Epithelial cell of prostate (primary cell): ENCODE measurements at regions not wholly inside any gene's neighbourhood (a gene's known extent, or its start where the extent isn't known, plus 50 kb on each side); places are given as distances from the start of the nearest gene placed in this dataset.
"Not testable (repeated sequence)": the region's sequence is repeated elsewhere in the genome, so short reads cannot be mapped to it uniquely, and the experiment has no call there.

Source experiments
- DNase-seq: peaks from one replicate; pipeline ENCODE4 v3.0.0-alpha.2; 2011; ENCODE audit warnings: low read depth, low spot score
- H3K27ac ChIP-seq: fragments of 450-650 bp; 2 replicates; pipeline ENCODE4 v1.5.1; 2017; ENCODE audit warnings: mild to moderate bottlenecking

DNA sequence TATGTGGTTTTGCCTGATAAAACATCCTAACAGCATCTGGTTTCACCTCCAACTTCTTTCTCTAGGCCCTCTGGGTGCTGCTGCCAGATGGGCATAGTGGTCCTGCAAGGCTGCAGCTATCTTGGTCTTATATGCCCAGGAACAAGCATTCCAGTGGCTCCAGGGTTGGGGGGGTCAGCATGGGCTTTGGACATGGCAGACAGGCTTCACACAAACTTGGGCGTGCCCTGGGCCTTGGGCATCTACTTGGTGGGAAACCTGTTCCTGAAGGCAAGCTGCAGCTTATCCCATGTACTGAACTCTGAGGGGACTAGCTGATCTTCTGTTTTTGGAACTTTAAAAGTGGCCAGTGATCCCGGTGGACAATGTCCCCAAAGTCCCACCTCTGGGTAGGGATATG lies 54.9 kb upstream of the ZNF678 start:
- no peak for DNase-seq
- no peak overlapping the region for H3K27ac ChIP-seq

- H3K27ac ChIP-seq, DNase-seq: not testable (repeated sequence)
These were observed 56.6 kb upstream of the ZNF678 start for GRCh38 chr1:227506490-227507393.

DNA sequence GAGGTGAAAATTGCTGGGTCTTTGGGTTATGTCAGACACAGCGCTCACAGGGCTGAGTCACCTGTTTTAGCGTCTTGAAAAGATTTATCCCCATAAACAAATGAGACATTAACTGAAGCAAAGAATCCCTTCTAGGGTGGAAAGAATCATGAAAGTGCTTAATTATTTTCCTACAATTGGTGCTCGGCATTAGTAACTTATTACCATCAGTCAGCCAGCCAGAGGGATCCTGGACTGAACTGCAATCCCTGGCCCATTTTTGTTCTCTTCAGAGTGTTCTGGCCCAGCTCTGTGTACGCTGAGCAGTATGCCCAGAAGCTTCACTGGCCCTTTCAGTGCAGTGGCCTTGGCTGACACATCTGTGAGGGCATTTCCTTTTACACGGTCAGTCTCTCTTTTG lies 67.3 kb upstream of the ZNF678 start:
- H3K27ac ChIP-seq, DNase-seq: not testable (repeated sequence)

DNA sequence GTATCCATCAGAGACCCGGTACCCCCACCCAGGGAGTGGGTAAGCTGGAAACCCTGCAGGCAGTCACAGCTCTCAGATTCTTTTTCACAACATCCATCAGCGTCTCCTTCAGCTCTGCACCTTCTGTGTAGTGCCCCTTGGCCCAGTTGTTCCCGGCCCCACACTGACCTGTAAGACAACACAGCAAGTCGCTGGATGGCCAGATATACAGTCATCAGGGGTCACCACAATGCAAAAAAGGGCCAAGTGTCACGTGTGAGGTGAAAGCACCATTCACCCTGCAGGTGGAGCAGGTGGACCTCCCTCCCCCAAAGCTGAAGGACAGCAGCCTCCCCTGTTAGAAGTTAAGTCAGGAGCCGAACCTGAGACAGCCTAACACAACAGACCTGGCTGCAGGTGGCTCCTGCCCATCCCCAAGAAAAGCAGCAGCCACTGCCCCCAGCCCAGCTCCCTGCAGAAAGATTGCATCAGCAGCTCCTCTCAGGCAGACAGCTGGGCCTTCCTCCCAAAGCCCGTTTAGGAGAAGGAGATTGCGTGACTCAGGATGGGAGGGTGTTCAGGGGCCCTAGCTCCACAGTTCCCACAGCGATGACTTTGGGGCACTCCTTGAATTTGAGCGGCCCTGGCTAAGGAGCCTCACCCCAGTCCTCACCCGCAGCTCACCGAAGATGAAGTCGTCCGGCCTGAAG lies 69.3 kb upstream of the ZNF678 start:
- not testable (repeated sequence) for DNase-seq

GRCh38 chr1:227490478-227490877 lies 72.9 kb upstream of the ZNF678 start:
- DNase-seq: no peak
- no peak overlapping the region for H3K27ac ChIP-seq

More for the DNA sequence above, 69.3 kb upstream of the ZNF678 start:
- H3K27ac ChIP-seq: not testable (repeated sequence)

DNA sequence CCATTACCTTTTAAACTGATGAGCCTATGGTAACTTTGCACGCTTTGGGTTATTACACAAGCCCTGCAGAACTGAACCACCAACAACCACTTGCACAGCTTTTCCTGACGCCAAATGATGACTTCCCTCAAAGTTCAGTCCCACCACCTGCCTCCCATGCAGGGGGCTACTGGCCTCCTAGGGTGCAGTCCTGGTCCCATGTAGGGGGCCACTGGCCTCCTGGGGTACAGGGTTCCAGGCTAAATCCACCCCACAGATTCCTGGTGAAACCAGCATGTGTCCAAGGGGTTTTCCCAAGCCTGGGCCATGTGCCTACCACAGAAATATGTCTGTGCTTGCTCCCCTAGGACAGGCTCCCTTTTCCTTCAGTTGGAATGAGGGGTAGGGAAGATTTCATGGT lies 73.4 kb upstream of the ZNF678 start:
- no peak for DNase-seq
- no peak overlapping the region for H3K27ac ChIP-seq

DNA sequence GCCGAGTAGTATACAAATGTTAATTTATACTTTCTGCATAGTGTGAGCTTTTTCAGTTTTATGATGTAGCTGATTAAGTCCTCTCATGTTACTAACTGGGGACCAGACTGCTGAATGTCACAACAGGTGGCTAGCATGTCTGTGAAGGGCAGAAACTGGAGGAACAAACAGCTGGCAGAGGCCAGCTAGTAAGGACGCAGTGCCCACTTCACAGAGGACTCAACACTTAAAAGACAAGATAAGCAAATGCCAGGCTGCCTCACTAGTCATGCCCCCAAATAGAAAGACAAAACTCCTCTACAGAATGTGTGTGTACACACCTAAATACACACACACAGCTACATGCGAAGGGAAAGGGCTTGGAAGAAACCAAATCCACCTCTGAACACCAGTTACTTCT lies 73.8 kb upstream of the ZNF678 start:
- no peak overlapping the region for H3K27ac ChIP-seq
- no peak for DNase-seq

DNA sequence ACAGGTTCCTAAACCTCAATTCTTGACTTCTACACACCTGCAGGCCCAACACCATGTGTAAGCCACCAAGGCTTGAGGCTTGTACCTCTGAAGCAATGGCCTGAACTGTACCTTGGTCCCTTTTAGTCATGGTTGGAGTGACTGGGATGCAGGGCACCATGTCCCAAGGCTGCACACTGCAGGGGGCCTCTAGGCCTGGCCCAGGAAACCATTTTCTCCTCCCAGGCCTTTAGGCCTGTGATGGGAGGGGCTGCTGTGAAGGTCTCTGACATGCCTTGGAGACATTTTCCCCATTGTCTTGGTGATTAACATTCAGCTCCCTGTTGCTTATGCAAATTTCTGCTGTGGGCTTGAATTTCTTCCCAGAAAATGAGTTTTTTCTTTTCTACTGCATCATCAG lies 75.8 kb upstream of the ZNF678 start:
- H3K27ac ChIP-seq: no peak overlapping the region
- DNase-seq: no peak

DNA sequence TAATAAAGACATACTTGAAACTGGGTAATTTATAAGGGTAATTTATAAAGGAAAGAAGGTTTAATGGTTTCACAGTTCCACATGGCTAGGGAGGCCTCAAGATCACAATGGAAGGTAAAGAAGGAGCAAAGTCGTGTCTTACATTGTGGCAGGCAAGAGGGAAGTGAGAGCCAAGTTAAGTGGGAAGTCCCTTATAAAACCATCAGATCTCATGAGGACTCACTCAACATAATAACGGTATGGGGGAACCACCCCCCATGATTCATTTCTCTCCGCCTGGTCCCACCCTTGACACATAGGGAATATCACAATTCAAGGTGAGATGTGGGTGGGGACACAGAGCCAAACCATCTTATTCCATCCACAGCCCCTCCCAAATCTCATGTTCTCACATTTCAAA lies 76.8 kb upstream of the ZNF678 start:
- DNase-seq: no peak
- no peak overlapping the region for H3K27ac ChIP-seq

- no peak overlapping the region for H3K27ac ChIP-seq
- DNase-seq: no peak
These were observed 81.4 kb upstream of the ZNF678 start for GRCh38 chr1:227482023-227482299.

- not testable (repeated sequence) for DNase-seq, H3K27ac ChIP-seq
These were observed 89.3 kb upstream of the ZNF678 start for GRCh38 chr1:227474072-227474471.

DNA sequence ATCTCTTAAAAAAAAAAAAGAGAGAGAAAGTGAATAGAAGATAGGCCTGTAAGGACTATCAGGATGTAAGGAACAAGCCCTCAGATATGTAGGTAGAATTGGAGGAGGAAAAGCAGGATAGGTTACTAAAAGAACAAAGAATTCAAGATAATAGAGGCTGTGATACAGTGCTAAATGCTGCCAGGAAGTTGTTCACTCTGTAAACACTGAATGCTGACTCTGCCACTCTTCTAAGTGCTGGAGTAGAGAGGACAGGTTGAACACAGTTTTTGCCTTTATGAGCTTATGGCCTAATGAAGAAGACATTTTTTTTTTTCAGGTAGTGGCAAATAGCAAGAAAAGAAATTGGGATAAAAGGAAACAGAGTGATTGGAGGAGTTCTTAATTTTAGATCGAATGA lies 90.6 kb upstream of the ZNF678 start:
- no peak for DNase-seq

GRCh38 chr1:227470688-227471087 lies 92.7 kb upstream of the ZNF678 start:
- H3K27ac ChIP-seq: no peak overlapping the region
- no peak for DNase-seq

More for the DNA sequence above, 90.6 kb upstream of the ZNF678 start:
- H3K27ac ChIP-seq: no peak overlapping the region

DNA sequence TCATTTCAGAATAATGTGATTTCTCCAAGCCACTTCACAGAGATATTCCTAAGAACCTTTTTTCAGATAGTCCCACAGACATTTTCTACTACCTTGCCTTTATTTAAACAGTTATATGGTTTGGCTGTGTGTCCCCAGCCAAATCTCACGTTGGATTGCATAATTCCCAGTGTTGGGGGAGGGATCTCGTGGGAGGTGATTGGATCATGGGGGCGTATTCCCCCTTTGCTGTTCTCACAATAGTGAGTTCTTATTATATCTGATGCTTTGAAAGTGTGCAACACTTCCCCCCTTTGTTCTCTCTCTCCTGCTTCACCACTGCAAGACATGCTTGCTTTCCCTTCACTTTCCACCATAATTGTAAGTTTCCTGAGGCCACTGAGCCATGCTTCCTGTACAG lies 93.6 kb upstream of the ZNF678 start:
- no peak for DNase-seq
- no peak overlapping the region for H3K27ac ChIP-seq

DNA sequence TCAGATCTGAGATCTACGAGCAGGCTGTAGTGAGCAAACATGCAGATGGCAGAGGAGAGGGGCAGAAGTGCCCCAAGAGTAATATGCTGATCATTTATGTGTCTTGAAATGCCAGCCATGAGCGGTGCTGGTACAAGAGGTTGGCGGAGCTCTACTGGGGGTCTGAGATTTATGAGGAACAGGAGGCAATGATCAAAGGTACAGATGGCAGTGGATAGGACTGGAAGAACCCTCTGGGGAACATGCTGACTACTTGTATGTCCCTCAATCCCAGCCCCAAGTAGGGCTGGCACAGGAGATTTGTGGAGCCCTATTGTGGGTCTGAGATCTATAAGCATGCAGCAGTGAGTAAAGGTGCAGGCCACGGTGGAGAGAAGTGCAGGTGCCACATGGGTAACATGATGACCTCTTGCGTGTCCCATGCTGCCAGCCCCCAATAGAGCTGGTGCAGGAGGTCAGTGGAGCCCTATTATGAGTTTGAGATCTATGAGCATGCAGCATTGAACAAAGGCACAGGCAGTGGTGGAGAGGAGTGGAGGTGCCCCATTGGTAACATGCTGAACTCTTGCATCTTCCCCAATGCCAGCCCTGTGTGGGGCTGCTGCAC lies 97.2 kb upstream of the ZNF678 start:
- no peak overlapping the region for H3K27ac ChIP-seq
- no peak for DNase-seq

- no peak overlapping the region for H3K27ac ChIP-seq
- no peak for DNase-seq
These were observed 98.1 kb upstream of the ZNF678 start for GRCh38 chr1:227465256-227465655.

- DNase-seq: no peak
These were observed 103.4 kb upstream of the ZNF678 start for GRCh38 chr1:227459977-227460376.

GRCh38 chr1:227459326-227459841 lies 104.0 kb upstream of the ZNF678 start:
- no peak for DNase-seq
- H3K27ac ChIP-seq: no peak overlapping the region

More at GRCh38 chr1:227459977-227460376, 103.4 kb upstream of the ZNF678 start:
- no peak overlapping the region for H3K27ac ChIP-seq

- DNase-seq: no peak
- no peak overlapping the region for H3K27ac ChIP-seq
These were observed 108.7 kb upstream of the ZNF678 start for GRCh38 chr1:227454686-227455085.

- no peak for DNase-seq
- H3K27ac ChIP-seq: no peak overlapping the region
These were observed 109.6 kb upstream of the ZNF678 start for GRCh38 chr1:227453631-227454355.
